GM23248 (cell line): ENCODE measurements at regions not wholly inside any gene's neighbourhood (a gene's known extent, or its start where the extent isn't known, plus 50 kb on each side); places are given as distances from the start of the nearest gene placed in this dataset.

Experiments used
- DNase-seq: peaks from one replicate; pipeline ENCODE4 v3.0.0-alpha.2; 2015
- H2AFZ ChIP-seq: fragments of 200-600 bp; sonication (generic); 2 replicates; pipeline ENCODE4 v1.6.1; 2016; ENCODE audit warnings: antibody characterized with exemption
- H3F3A ChIP-seq: fragments of 200-600 bp; sonication (generic); 2 replicates; pipeline ENCODE4 v1.6.1; 2016; ENCODE audit warnings: mild to moderate bottlenecking, antibody characterized with exemption, mixed run types; ENCODE audit not compliant: insufficient read depth
- H3K27ac ChIP-seq: fragments of 200-600 bp; sonication (generic); 2 replicates; pipeline ENCODE4 v1.5.1; 2016; ENCODE audit warnings: mild to moderate bottlenecking
- H3K27me3 ChIP-seq: fragments of 200-600 bp; sonication (generic); replicated peaks from 2 replicates; pipeline ENCODE4 v1.6.1; 2016; ENCODE audit warnings: mild to moderate bottlenecking; ENCODE audit not compliant: insufficient read depth
- H3K36me3 ChIP-seq: fragments of 200-600 bp; sonication (generic); 2 replicates; pipeline ENCODE4 v1.6.1; 2016; ENCODE audit warnings: low read depth, mild to moderate bottlenecking
- H3K4me1 ChIP-seq: fragments of 200-600 bp; sonication (generic); 2 replicates; pipeline ENCODE4 v1.6.1; 2016; ENCODE audit warnings: mild to moderate bottlenecking; ENCODE audit not compliant: insufficient read depth
- H3K4me2 ChIP-seq: fragments of 200-600 bp; sonication (generic); one replicate; pipeline ENCODE4 v1.6.1; 2016; ENCODE audit warnings: mild to moderate bottlenecking; ENCODE audit not compliant: unreplicated experiment
- H3K4me3 ChIP-seq: fragments of 200-600 bp; sonication (generic); 2 replicates; pipeline ENCODE4 v1.5.1; 2016; ENCODE audit warnings: mild to moderate bottlenecking
- H3K79me2 ChIP-seq: fragments of 200-600 bp; sonication (generic); 2 replicates; pipeline ENCODE4 v1.6.1; 2016; ENCODE audit warnings: mild to moderate bottlenecking; ENCODE audit not compliant: insufficient read depth
- H3K9ac ChIP-seq: fragments of 200-600 bp; sonication (generic); 2 replicates; pipeline ENCODE4 v1.6.1; 2016; ENCODE audit warnings: mild to moderate bottlenecking
- H3K9me2 ChIP-seq: fragments of 200-600 bp; sonication (generic); 2 replicates; pipeline ENCODE4 v1.6.1; 2016; ENCODE audit warnings: mixed run types, mild to moderate bottlenecking, moderate library complexity; ENCODE audit not compliant: insufficient read depth
- H3K9me3 ChIP-seq: fragments of 200-600 bp; sonication (generic); one replicate; pipeline ENCODE4 v1.6.1; 2017; ENCODE audit warnings: low read depth
- H4K20me1 ChIP-seq: fragments of 200-600 bp; sonication (generic); 2 replicates; pipeline ENCODE4 v1.6.0; 2016; ENCODE audit not compliant: insufficient read depth
- EZH2 ChIP-seq: fragments of 200-600 bp; sonication (generic); IDR thresholded peaks from 2 replicates; pipeline ENCODE4 v1.6.1; 2018; ENCODE audit warnings: antibody characterized with exemption, mild to moderate bottlenecking; ENCODE audit not compliant: insufficient read depth, poor library complexity, severe bottlenecking
- EZH2phosphoT487 ChIP-seq: fragments of 200-600 bp; sonication (generic); IDR thresholded peaks from 2 replicates; pipeline ENCODE4 v1.6.1; 2018; ENCODE audit warnings: antibody characterized with exemption, moderate library complexity, mild to moderate bottlenecking, low read depth; ENCODE audit not compliant: insufficient read depth
- WGBS, 2 experiments: methylation state at CpG; one replicate each; pipeline ENCODE4 v1.1.6; 2015 to 2017; ENCODE audit warnings: low lambda C conversion rate in 2 of 2, low coverage in 1 of 2; ENCODE audit errors: missing lambda C conversion rate in 2 of 2; 5-methylcytosine and 5-hydroxymethylcytosine counted together
- in situ Hi-C: fragments of 300-500 bp; cut with MboI; formaldehyde crosslinking; loops from 2 replicates; pipeline ENCODE4 v1.15.0; 2020

GRCh38 chr3:164132878-164133277, 945.4 kb downstream of the SI start:
- Histone ChIP-seq H3K27me3 (no peaks in the 10 kb centered on the region), H2AFZ (no peak overlapping the region), H3K4me3 (no peak overlapping the region), H3K9me2 (no peaks in the 10 kb centered on the region), H3K36me3 (no peaks in the 10 kb centered on the region), H3K9ac (no peak overlapping the region), H3F3A (no peaks in the 10 kb centered on the region), H3K9me3 (no peaks in the 10 kb centered on the region), H3K79me2 (no peaks in the 10 kb centered on the region), H3K4me1 (no peaks in the 10 kb centered on the region), H4K20me1 (no peaks in the 10 kb centered on the region), H3K4me2 (no peak overlapping the region), H3K27ac (no peak overlapping the region)
- no peak for DNase-seq
- TF ChIP-seq EZH2phosphoT487 (no peak), EZH2 (no peak)
- in situ Hi-C loops, result no loop called here
- WGBS, 2 experiments, result 13 to 28% methylated on average over 1 of the region's 1 CpG

- TF ChIP-seq EZH2 (no peak), EZH2phosphoT487 (no peak)
- in situ Hi-C loops, result no loop called here
Measured at GRCh38 chr3:164113371-164114332, 964.6 kb downstream of the SI start.

GRCh38 chr3:164096352-164096751, 981.9 kb downstream of the SI start:
- Histone ChIP-seq H3K27me3 (no peaks in the 10 kb centered on the region), H3K4me2 (no peak overlapping the region), H3F3A (no peaks in the 10 kb centered on the region), H3K27ac (no peak overlapping the region), H4K20me1 (no peaks in the 10 kb centered on the region), H3K9me2 (no peaks in the 10 kb centered on the region), H3K79me2 (no peaks in the 10 kb centered on the region), H3K4me1 (no peaks in the 10 kb centered on the region), H3K4me3 (no peak overlapping the region), H3K9me3 (peaks cover 9% of the 10 kb centered on the region), H3K9ac (no peak overlapping the region), H3K36me3 (no peaks in the 10 kb centered on the region), H2AFZ (no peak overlapping the region)
- DNase-seq, result no peak
- in situ Hi-C loops, result no loop called here
- no peak for TF ChIP-seq EZH2

More at GRCh38 chr3:164113371-164114332, 964.6 kb downstream of the SI start:
- no peak overlapping the region for H3K4me2 ChIP-seq
- no peaks in the 10 kb centered on the region for H3K9me3 ChIP-seq
- no peak overlapping the region for H3K4me3 ChIP-seq
- H2AFZ ChIP-seq, result no peak overlapping the region
- WGBS, 2 experiments, result 30 to 31% methylated on average over 8 of the region's 8 CpGs
- DNase-seq, result no peak
- no peak overlapping the region for H3K9ac ChIP-seq
- H3K79me2 ChIP-seq, result no peaks in the 10 kb centered on the region
- H3F3A ChIP-seq, result no peaks in the 10 kb centered on the region
- no peaks in the 10 kb centered on the region for H3K4me1 ChIP-seq
- no peak overlapping the region for H3K27ac ChIP-seq
- no peaks in the 10 kb centered on the region for H3K27me3 ChIP-seq
- H3K9me2 ChIP-seq, result no peaks in the 10 kb centered on the region
- H3K36me3 ChIP-seq, result no peaks in the 10 kb centered on the region
- no peaks in the 10 kb centered on the region for H4K20me1 ChIP-seq

GRCh38 chr3:164095949-164096348, 982.3 kb downstream of the SI start:
- H3K4me2 ChIP-seq, result no peak overlapping the region
- H3K4me1 ChIP-seq, result no peaks in the 10 kb centered on the region
- no peak overlapping the region for H2AFZ ChIP-seq
- peaks cover 9% of the 10 kb centered on the region for H3K9me3 ChIP-seq
- no peaks in the 10 kb centered on the region for H3K36me3 ChIP-seq
- TF ChIP-seq EZH2 (no peak), EZH2phosphoT487 (no peak)
- no peak overlapping the region for H3K4me3 ChIP-seq
- H3F3A ChIP-seq, result no peaks in the 10 kb centered on the region
- H3K27me3 ChIP-seq, result no peaks in the 10 kb centered on the region
- H4K20me1 ChIP-seq, result no peaks in the 10 kb centered on the region
- H3K27ac ChIP-seq, result no peak overlapping the region
- H3K9ac ChIP-seq, result no peak overlapping the region
- H3K79me2 ChIP-seq, result no peaks in the 10 kb centered on the region
- H3K9me2 ChIP-seq, result no peaks in the 10 kb centered on the region
- WGBS, 2 experiments, result 35 to 37% methylated on average over 2 of the region's 2 CpGs
- DNase-seq, result no peak
- in situ Hi-C loops, result no loop called here

- Histone ChIP-seq H3K4me1 (no peaks in the 10 kb centered on the region), H3K9ac (no peak overlapping the region), H3K4me2 (no peak overlapping the region), H2AFZ (no peak overlapping the region), H3K4me3 (no peak overlapping the region), H3K27me3 (no peaks in the 10 kb centered on the region), H3F3A (no peaks in the 10 kb centered on the region), H3K36me3 (no peaks in the 10 kb centered on the region), H3K79me2 (no peaks in the 10 kb centered on the region), H3K9me3 (peaks cover 9% of the 10 kb centered on the region), H3K27ac (no peak overlapping the region), H4K20me1 (no peaks in the 10 kb centered on the region), H3K9me2 (no peaks in the 10 kb centered on the region)
- 7 to 8% methylated on average over 3 of the region's 3 CpGs for WGBS, 2 experiments
- in situ Hi-C loops, result no loop called here
- no peak for DNase-seq
- no peak for TF ChIP-seq EZH2
- no peak for TF ChIP-seq EZH2phosphoT487
Measured at GRCh38 chr3:164095279-164095678, 983.0 kb downstream of the SI start.
